Chondrocyte (in vitro differentiated cells): ENCODE measurements at regions not wholly inside any gene's neighbourhood (a gene's known extent, or its start where the extent isn't known, plus 50 kb on each side); places are given as distances from the start of the nearest gene placed in this dataset.
A peak's percentile ranks its signal among the peaks of the same experiment; 100 is the strongest.

ENCODE experiments used
- DNase-seq: peaks from one replicate; pipeline ENCODE4 v3.0.0; 2021; ENCODE audit warnings: mixed read lengths, low spot score
- H3K27ac Mint-ChIP-seq: one replicate; pipeline ENCODE4 v1.8.0; 2021; ENCODE audit warnings: mild to moderate bottlenecking, moderate library complexity, mixed read lengths; ENCODE audit not compliant: unreplicated experiment
- H3K27me3 Mint-ChIP-seq: 2 replicates; pipeline ENCODE4 v1.8.0; 2021; ENCODE audit warnings: low read depth, mixed read lengths
- H3K36me3 Mint-ChIP-seq: 2 replicates; pipeline ENCODE4 v1.8.0; 2021; ENCODE audit warnings: low read depth, mixed read lengths
- H3K4me1 Mint-ChIP-seq: 2 replicates; pipeline ENCODE4 v1.8.0; 2021; ENCODE audit warnings: low read depth, mild to moderate bottlenecking, mixed read lengths
- H3K4me3 Mint-ChIP-seq: one replicate; pipeline ENCODE4 v1.8.0; 2021; ENCODE audit warnings: mild to moderate bottlenecking, moderate library complexity, mixed read lengths; ENCODE audit not compliant: unreplicated experiment
- H3K9me3 Mint-ChIP-seq: 2 replicates; pipeline ENCODE4 v1.8.0; 2021; ENCODE audit warnings: low read depth, mixed read lengths
- CTCF ChIP-seq: fragments of 200-600 bp; sonication (generic); IDR thresholded peaks from 2 replicates; pipeline ENCODE4 v1.5.0; 2021; ENCODE audit warnings: antibody characterized with exemption, mild to moderate bottlenecking, moderate library complexity

GRCh38 chrX:16005917-16006316 is 117.4 kb upstream of the GRPR start:
- peaks cover 2% of the 10 kb centered on the region for H3K36me3 Mint-ChIP-seq
- H3K4me3 Mint-ChIP-seq = no peak overlapping the region
- DNase-seq = no peak
- H3K9me3 Mint-ChIP-seq = peaks cover 12% of the 10 kb centered on the region
- no peak for TF ChIP-seq CTCF
- no peaks in the 10 kb centered on the region for H3K27me3 Mint-ChIP-seq
- peaks cover 9% of the 10 kb centered on the region for H3K4me1 Mint-ChIP-seq
- H3K27ac Mint-ChIP-seq = no peak overlapping the region

DNA sequence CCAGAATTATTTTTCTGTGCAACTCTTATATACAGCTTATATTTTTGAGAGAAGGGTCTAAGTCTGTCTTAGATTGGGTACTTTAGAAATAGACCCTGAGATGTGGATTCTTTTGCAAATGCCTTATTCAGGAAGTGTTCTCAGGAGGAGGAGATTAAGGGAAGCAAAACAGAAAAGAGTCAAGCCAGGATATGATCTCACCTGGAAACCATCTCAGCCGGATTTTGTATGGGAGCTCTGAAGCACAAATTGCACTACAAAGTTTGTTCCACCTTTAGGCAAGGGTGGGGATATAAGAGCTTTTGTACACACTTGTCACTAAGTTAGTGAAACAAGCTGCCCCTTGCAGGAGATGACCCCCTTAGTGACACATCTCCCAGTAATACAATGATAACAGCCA is 121.2 kb upstream of the GRPR start:
- no peaks in the 10 kb centered on the region for H3K27me3 Mint-ChIP-seq
- no peak for TF ChIP-seq CTCF
- H3K27ac Mint-ChIP-seq = peak overlapping the region; percentile 34
- peaks cover 9% of the 10 kb centered on the region for H3K4me1 Mint-ChIP-seq
- no peak overlapping the region for H3K4me3 Mint-ChIP-seq
- H3K9me3 Mint-ChIP-seq = peaks cover 13% of the 10 kb centered on the region
- H3K36me3 Mint-ChIP-seq = peaks cover 2% of the 10 kb centered on the region
- no peak for DNase-seq

DNA sequence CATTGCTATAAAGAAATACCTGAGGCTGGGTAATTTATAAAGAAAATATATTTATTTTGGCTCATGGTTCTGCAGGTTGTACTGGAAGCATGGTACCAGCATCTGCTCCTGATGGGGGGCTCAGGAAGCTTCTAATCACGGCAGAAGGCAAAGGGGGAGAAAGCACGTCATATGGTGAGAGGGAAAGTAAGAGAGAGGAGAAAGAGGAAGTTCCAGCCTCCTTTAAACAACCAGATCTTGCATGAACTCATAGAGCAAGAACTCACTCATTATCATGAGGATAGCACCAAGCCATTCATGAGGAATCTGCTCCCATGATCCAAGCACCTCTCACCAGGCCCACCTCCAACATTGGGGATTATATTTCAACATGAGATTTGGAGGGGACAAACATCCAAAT is 125.0 kb upstream of the GRPR start:
- H3K4me1 Mint-ChIP-seq = peaks cover 9% of the 10 kb centered on the region
- H3K9me3 Mint-ChIP-seq = peaks cover 19% of the 10 kb centered on the region
- peaks cover 4% of the 10 kb centered on the region for H3K36me3 Mint-ChIP-seq
- no peak for DNase-seq
- no peak overlapping the region for H3K4me3 Mint-ChIP-seq
- no peaks in the 10 kb centered on the region for H3K27me3 Mint-ChIP-seq
- no peak overlapping the region for H3K27ac Mint-ChIP-seq
- no peak for TF ChIP-seq CTCF

GRCh38 chrX:15989716-15990115 is 133.6 kb upstream of the GRPR start:
- no peaks in the 10 kb centered on the region for H3K36me3 Mint-ChIP-seq
- peak overlapping the region; percentile 77 for H3K27ac Mint-ChIP-seq
- no peak overlapping the region for H3K4me3 Mint-ChIP-seq
- H3K4me1 Mint-ChIP-seq = peaks cover 19% of the 10 kb centered on the region
- no peaks in the 10 kb centered on the region for H3K27me3 Mint-ChIP-seq
- no peak for TF ChIP-seq CTCF
- no peak for DNase-seq
- H3K9me3 Mint-ChIP-seq = peaks cover 7% of the 10 kb centered on the region

DNA sequence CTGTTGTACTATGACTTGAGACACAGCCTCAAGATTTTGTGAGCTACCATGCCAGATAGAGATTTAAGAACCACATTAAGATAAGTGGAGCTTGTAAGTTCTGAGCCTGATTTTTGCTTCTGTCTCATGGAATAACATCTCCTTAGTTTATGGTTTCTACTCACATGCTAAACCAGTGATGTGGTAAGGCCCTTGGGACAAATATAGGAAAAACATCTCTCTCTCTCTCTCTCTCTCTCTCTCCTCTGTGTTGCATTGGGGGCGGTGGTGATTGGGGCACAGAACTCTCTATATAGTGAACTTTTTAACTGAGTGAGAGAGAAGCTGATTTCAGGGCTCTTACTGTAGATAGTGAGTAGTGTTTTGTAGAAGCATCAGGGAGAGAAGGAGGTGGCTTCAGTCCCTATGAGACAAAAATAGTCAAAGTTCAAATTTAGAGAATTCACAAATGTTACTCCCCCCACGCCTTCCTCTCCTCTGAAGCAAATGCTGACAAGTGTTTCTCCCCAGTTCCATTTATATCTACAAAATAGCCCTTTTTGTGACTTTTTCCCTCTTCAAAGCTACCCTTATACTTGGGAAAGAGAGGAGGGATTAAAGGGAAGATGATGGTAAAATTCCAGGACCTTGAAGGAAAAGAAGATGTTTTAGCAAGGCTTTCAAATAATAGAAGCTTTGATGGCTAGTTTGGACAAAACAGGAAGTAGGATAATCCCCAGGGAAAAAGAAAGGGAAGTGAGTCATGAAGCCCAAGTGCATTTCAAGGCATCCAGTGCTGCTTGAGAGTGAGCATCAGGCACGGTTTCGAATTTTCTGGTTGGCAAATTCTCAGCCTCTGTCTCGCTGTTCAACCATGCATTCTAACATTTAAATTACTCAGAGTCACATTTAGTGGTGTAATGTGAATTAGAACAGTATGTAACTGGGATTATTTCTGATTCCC is 134.3 kb upstream of the AP1S2 start:
- peaks cover 19% of the 10 kb centered on the region for H3K4me1 Mint-ChIP-seq
- H3K4me3 Mint-ChIP-seq = no peak overlapping the region
- H3K27ac Mint-ChIP-seq = peak overlapping the region; percentile 35
- H3K9me3 Mint-ChIP-seq = peaks cover 4% of the 10 kb centered on the region
- no peak for TF ChIP-seq CTCF
- no peaks in the 10 kb centered on the region for H3K27me3 Mint-ChIP-seq
- DNase-seq = no peak
- H3K36me3 Mint-ChIP-seq = no peaks in the 10 kb centered on the region
